AG10803 (cell line): ENCODE measurements at regions not wholly inside any gene's neighbourhood (a gene's known extent, or its start where the extent isn't known, plus 50 kb on each side); places are given as distances from the start of the nearest gene placed in this dataset.

ENCODE experiments used
- DNase-seq: peaks from one replicate; pipeline ENCODE4 v3.0.0; 2010; ENCODE audit warnings: low read depth
- H3K4me3 ChIP-seq: 2 replicates; pipeline ENCODE4 v1.5.1; 2011; ENCODE audit warnings: mild to moderate bottlenecking, low read length, control low read depth
- CTCF ChIP-seq: conservative IDR thresholded peaks from 2 replicates; pipeline ENCODE4 v1.5.1; 2011; ENCODE audit warnings: mild to moderate bottlenecking, low read length, control low read depth, inconsistent platforms

GRCh38 chr4:144507311-144508101 is 138.4 kb upstream of the HHIP start:
- no peak overlapping the region for H3K4me3 ChIP-seq
- TF ChIP-seq CTCF: no peak
- no peak for DNase-seq

DNA sequence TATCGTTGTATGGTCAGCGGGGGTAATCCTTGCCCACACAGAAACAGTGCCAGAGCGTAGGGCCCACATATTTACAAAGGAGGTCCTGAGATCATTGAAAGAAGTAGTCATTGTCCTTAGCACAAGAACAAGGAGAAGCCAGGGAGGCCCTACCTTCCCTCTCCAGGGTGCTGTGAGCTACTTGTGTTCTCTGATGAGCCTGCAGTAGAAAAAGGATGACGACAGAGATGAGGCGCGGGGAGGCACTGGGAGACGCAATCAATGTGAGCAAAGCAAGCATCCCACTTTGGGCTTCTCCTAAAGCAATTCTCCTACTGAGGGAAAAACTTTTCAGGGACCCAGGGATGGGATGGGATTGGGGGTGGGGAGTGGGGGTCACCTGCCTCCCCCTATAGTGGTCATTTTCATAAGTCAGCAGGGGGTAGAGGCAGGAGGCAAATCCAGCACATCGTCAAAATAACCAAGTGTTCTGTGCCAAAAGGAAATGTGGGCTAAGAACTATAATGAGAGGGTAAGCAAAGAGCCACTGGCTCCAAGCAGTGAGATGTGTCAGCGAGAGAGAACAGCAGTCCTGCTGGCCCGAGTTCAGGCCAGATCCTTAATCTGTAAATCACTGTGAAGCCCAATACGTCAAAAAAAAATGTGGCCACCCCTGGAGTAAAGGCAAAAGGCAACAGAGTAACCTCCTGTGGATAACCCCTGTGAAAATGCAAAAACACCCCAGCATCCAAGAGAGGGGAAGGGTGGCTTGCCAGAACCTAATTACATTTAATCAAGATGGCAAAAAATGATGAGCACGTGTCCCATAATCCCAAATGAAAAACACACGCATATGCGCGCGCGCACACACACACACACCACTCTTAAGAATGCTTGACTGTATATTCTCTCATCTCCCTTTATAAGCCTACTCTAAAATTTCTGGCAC is 136.6 kb upstream of the HHIP start:
- no peak for TF ChIP-seq CTCF
- H3K4me3 ChIP-seq: no peak overlapping the region
- DNase-seq: no peak

GRCh38 chr4:144514736-144515135 is 131.2 kb upstream of the HHIP start:
- no peak overlapping the region for H3K4me3 ChIP-seq
- TF ChIP-seq CTCF: no peak
- DNase-seq: no peak

DNA sequence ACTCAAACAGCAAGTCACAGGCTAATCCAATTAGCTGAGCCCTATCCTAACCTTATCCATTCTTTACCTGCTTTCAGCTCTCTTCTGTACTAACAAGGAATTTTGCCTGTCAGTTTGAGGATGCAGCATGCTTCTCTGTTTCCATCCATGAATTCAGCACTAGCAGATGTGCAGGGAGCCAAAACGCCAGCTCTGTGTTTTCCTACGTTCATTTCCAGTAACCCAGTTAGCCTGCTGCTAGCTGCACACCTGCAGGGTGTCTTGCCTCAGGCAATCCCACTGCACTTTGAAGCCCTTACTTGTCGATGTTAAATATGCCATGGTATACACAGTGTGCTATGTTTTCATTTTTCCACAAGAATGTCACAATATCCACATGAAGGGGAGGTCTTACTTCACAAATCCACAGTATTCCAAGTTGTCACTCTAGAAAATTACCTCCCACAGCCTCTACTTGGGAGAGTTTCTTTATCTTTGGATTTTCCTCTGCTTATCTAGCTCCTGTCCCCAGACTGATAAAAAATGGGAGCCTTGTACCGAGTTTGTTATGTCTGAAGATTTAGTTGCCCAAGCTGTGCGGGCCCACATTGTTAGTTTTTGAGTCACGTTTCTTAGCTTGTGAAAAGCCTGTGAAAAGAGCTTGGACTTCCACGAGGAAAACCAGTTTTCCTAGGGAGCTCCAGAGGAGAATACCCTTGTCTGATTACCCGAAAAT is 127.6 kb upstream of the HHIP start:
- TF ChIP-seq CTCF: no peak
- no peak for DNase-seq
- H3K4me3 ChIP-seq: no peak overlapping the region

GRCh38 chr4:144531841-144532240 is 114.1 kb upstream of the HHIP start:
- no peak for DNase-seq
- H3K4me3 ChIP-seq: no peak overlapping the region
- TF ChIP-seq CTCF: no peak

GRCh38 chr4:144547678-144548298 is 98.2 kb upstream of the HHIP start:
- no peak for DNase-seq
- TF ChIP-seq CTCF: no peak
- H3K4me3 ChIP-seq: no peak overlapping the region
